ENCODE measurements at regions not wholly inside any gene's neighbourhood (a gene's known extent, or its start where the extent isn't known, plus 50 kb on each side); places are given as distances from the start of the nearest gene placed in this dataset.

- TF ChIP-seq, protein P1, sequence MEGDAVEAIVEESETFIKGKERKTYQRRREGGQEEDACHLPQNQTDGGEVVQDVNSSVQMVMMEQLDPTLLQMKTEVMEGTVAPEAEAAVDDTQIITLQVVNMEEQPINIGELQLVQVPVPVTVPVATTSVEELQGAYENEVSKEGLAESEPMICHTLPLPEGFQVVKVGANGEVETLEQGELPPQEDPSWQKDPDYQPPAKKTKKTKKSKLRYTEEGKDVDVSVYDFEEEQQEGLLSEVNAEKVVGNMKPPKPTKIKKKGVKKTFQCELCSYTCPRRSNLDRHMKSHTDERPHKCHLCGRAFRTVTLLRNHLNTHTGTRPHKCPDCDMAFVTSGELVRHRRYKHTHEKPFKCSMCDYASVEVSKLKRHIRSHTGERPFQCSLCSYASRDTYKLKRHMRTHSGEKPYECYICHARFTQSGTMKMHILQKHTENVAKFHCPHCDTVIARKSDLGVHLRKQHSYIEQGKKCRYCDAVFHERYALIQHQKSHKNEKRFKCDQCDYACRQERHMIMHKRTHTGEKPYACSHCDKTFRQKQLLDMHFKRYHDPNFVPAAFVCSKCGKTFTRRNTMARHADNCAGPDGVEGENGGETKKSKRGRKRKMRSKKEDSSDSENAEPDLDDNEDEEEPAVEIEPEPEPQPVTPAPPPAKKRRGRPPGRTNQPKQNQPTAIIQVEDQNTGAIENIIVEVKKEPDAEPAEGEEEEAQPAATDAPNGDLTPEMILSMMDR (conservative IDR thresholded peaks at IDR 0.05; ENCODE audit: low read length), result no peak
- TF ChIP-seq EZH2phosphoT487 (IDR thresholded peaks at IDR 0.05; ENCODE audit: borderline replicate concordance), result no peak
- H3K79me2 ChIP-seq (ENCODE audit: insufficient read depth, low read length), result no peaks in the 10 kb centered on the region
- no peak overlapping the region for H2AFZ ChIP-seq (ENCODE audit: low read length)
- H3K27me3 ChIP-seq (ENCODE audit: insufficient read depth, low read length, poor library complexity, severe bottlenecking), result no peaks in the 10 kb centered on the region
- H4K20me1 ChIP-seq (ENCODE audit: insufficient read depth, low read length, poor library complexity, severe bottlenecking), result no peaks in the 10 kb centered on the region
- H3K9me2 ChIP-seq (replicated peaks; ENCODE audit: low read depth, low read length), result no peaks in the 10 kb centered on the region; the same call in 1 of the 2 replicates
- H3K4me1 ChIP-seq (ENCODE audit: insufficient read depth, low read length, poor library complexity, severe bottlenecking), result no peaks in the 10 kb centered on the region
- H3F3A ChIP-seq (ENCODE audit: low read depth), result no peaks in the 10 kb centered on the region
- no peaks in the 10 kb centered on the region for H3K36me3 ChIP-seq (ENCODE audit: insufficient read depth, low read length)
- H3K4me2 ChIP-seq (ENCODE audit: low read depth, low read length, poor library complexity, severe bottlenecking), result no peak overlapping the region
- no peaks in the 10 kb centered on the region; the same call in 1 of the 2 replicates for H3K9me3 ChIP-seq (ENCODE audit: insufficient read depth, low read depth, low read length)
- H3K9ac ChIP-seq (ENCODE audit: low read depth, low read length, poor library complexity, severe bottlenecking), result no peak overlapping the region
- H3K4me3 ChIP-seq (ENCODE audit: low read length, poor library complexity, severe bottlenecking), result no peak overlapping the region
Observed at GRCh38 chr11:87528752-87529151, 491.0 kb downstream of the TMEM135 start.

DNA sequence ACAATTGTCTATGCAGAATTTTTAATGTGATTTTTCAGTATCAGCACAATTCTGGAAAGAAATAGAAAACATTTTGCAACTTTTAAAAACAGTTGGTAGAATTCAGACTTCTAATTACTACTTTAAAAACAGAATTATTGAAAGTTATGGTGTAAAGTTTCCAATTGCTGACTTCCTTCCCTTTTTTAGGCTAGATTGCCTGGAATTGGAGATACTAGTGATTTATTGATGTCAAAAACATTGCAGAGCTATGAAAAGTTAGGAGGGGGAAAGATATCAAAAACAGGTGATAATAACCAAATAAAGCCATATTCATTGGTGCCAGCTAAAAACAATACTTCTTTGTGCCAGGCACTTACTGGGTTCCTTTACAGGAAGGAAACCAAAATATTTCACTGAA, 485.5 kb downstream of the TMEM135 start:
- TF ChIP-seq EZH2phosphoT487 (IDR thresholded peaks at IDR 0.05; ENCODE audit: borderline replicate concordance), result no peak
- TF ChIP-seq, protein P1 (conservative IDR thresholded peaks at IDR 0.05; ENCODE audit: low read length), result no peak
- Histone ChIP-seq H3K9ac (ENCODE audit: low read depth, low read length, poor library complexity, severe bottlenecking) (no peak overlapping the region), H3F3A (ENCODE audit: low read depth) (no peaks in the 10 kb centered on the region), H3K4me3 (ENCODE audit: low read length, poor library complexity, severe bottlenecking) (no peak overlapping the region), H4K20me1 (ENCODE audit: insufficient read depth, low read length, poor library complexity, severe bottlenecking) (no peaks in the 10 kb centered on the region), H2AFZ (ENCODE audit: low read length) (no peak overlapping the region), H3K79me2 (ENCODE audit: insufficient read depth, low read length) (no peaks in the 10 kb centered on the region), H3K4me1 (ENCODE audit: insufficient read depth, low read length, poor library complexity, severe bottlenecking) (no peaks in the 10 kb centered on the region), H3K9me3 (ENCODE audit: insufficient read depth, low read depth, low read length) (no peaks in the 10 kb centered on the region; the same call in 1 of the 2 replicates), H3K27me3 (ENCODE audit: insufficient read depth, low read length, poor library complexity, severe bottlenecking) (no peaks in the 10 kb centered on the region), H3K36me3 (ENCODE audit: insufficient read depth, low read length) (no peaks in the 10 kb centered on the region), H3K9me2 (replicated peaks; ENCODE audit: low read depth, low read length) (no peaks in the 10 kb centered on the region), H3K4me2 (ENCODE audit: low read depth, low read length, poor library complexity, severe bottlenecking) (no peak overlapping the region)

- H3K27me3 ChIP-seq (ENCODE audit: insufficient read depth, low read length, poor library complexity, severe bottlenecking), result no peaks in the 10 kb centered on the region
- no peak overlapping the region for H3K4me2 ChIP-seq (ENCODE audit: low read depth, low read length, poor library complexity, severe bottlenecking)
- no peaks in the 10 kb centered on the region for H3K9me3 ChIP-seq (ENCODE audit: insufficient read depth, low read depth, low read length)
- H2AFZ ChIP-seq (ENCODE audit: low read length), result no peak overlapping the region
- no peaks in the 10 kb centered on the region for H3K36me3 ChIP-seq (ENCODE audit: insufficient read depth, low read length)
- H4K20me1 ChIP-seq (ENCODE audit: insufficient read depth, low read length, poor library complexity, severe bottlenecking), result no peaks in the 10 kb centered on the region
- no peaks in the 10 kb centered on the region for H3F3A ChIP-seq (ENCODE audit: low read depth)
- H3K9me2 ChIP-seq (replicated peaks; ENCODE audit: low read depth, low read length), result no peaks in the 10 kb centered on the region
- no peak overlapping the region for H3K9ac ChIP-seq (ENCODE audit: low read depth, low read length, poor library complexity, severe bottlenecking)
- H3K79me2 ChIP-seq (ENCODE audit: insufficient read depth, low read length), result no peaks in the 10 kb centered on the region
- H3K4me1 ChIP-seq (ENCODE audit: insufficient read depth, low read length, poor library complexity, severe bottlenecking), result no peaks in the 10 kb centered on the region
- no peak overlapping the region for H3K4me3 ChIP-seq (ENCODE audit: low read length, poor library complexity, severe bottlenecking)
- TF ChIP-seq, protein P1 (conservative IDR thresholded peaks at IDR 0.05; ENCODE audit: low read length), result no peak
- no peak for TF ChIP-seq EZH2phosphoT487 (IDR thresholded peaks at IDR 0.05; ENCODE audit: borderline replicate concordance)
Observed at GRCh38 chr11:87518266-87518665, 480.5 kb downstream of the TMEM135 start.
